GM19397 (cell line): ENCODE measurements at regions not wholly inside any gene's neighbourhood (a gene's known extent, or its start where the extent isn't known, plus 50 kb on each side); places are given as distances from the start of the nearest gene placed in this dataset.

ENCODE experiments used
- ATAC-seq: cut with Tn5 transposase; IDR thresholded peaks from one replicate; pipeline ENCODE4 v1.9.1; 2021; ENCODE audit warnings: mild to moderate bottlenecking, moderate library complexity; ENCODE audit not compliant: unreplicated experiment

DNA sequence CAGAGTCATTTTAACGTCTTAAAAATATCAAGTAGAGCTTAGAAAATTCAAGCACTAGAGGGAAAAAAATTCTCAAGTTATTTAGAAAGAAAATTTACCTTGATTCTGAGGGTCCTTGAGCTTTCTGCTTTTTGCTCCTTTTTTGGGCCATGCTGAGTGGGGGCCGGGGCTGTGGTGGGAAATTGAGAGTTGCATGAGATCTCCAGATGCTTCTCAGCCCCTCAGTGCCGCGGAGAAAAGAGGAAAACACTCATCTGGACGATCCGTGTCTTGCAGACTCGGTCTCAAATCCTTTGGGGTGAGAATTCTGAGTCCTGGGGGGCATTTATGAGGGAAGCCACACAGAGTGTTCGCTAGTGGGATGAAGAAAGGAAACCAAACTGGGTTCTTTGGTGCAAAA lies 700.8 kb downstream of the TBC1D22A start:
- no peak for ATAC-seq

DNA sequence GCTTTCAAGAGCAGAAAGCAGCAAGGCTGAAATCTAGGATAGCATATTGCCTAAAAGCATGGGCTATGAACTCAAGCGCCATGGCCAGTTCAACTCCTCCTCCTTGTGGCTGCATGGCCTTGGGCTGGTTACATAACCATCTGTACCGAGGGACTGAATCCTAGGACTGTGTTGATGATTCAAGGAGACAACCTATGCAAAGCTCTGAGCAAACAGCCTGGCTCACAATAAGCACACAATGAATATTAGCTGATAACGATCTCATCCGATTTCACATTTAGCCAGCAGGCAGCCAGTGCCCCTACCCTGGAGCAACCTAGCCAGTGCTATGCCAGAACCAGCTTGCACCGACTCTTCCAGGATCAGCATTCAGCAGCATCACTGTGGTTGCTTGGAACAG lies 698.4 kb downstream of the TBC1D22A start:
- ATAC-seq = no peak

DNA sequence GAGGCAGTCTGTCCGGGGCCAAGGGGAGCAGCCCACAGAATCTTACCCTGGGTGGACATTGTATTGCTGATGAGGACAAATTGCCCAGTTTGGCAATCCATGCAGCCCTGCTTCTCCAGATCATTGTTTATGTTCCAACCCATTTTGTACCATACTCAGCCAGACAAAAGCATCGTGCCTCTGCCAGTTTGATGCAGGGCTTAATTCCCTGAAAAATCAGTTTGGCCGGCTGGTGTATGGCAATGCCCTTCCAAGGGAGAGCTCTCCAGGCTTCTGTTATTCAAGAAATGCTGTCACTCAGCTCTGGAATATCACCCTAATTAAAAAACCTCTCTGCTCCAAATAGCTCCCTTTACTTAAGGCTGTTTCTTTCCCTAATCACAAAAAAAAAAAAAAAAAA lies 697.7 kb downstream of the TBC1D22A start:
- no peak for ATAC-seq

DNA sequence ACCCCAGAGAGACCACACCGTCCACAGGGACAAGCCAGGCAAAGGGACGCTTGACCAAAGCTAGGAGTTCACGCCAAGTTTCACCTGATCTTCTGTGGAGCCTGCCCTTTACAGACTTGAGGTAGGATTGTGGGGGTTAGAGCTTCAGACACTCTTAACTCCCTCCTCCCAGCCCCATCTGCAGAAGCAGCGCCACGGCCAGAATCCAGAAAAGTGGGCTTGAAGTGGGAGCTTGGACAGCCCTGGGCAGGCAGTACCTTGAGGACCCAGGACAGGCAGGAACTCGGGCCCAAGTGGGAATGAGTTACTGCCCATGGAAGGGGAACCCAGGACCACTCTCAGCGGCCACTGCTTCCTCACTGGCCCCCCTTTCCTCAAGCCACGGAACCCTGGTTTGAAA lies 695.9 kb downstream of the TBC1D22A start:
- ATAC-seq = no peak

DNA sequence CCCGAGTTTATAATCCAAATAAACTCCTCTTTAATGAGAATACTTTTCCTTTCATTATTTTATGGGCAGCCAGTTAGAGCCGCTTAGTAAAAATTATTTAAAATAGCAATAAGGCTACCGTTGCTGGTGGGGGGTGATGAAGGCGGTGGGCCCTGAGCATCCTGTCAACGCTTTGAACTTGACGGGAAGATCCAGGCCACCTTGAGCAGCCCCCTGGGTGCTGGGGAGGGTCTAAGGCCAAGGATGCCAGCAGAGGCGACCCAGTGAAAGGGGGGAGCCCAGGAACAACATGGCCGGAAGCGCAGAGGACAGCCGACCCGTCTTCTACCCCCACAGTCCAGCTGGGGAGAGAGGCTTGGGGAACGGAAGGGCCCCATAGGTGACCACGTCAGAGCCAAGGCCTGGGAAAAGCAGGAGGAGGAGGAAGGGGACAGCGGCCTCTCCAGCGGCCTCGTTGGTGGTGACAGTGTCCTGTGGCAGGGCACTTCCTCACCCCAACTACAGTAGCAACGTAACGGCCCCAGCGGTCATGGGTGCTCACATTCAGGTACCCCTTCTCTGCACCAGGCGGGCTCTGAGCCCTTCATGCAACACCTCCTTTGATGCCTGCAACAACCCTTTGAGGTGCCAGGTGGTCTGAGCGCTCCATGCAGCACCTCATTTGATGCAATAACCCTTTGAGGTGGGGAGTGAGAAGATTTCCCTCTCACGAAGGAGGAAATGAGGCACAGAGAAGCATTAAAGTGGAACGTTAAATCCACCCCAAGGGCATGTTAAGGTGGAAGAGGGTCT lies 695.3 kb downstream of the TBC1D22A start:
- no peak for ATAC-seq

DNA sequence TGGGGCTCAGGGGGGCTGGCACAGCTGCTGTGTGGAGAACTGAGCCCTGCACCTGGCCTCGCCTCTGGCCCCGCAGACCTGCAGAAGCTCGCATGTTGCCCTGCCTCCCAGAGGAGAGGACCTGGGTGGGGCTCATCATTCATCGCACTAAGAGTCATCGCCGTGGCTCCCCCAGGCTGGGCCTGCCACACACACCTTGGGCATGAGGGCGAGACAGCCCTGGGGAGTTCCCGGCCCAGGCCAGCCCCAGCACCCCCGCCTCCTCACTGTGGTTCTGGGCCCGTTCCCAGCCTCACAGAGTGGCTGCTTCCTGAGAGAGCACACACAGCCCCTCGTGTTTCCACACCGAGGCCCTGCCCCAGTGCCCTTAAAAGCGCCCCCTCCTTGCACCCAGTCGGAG lies 694.6 kb downstream of the TBC1D22A start:
- no peak for ATAC-seq

DNA sequence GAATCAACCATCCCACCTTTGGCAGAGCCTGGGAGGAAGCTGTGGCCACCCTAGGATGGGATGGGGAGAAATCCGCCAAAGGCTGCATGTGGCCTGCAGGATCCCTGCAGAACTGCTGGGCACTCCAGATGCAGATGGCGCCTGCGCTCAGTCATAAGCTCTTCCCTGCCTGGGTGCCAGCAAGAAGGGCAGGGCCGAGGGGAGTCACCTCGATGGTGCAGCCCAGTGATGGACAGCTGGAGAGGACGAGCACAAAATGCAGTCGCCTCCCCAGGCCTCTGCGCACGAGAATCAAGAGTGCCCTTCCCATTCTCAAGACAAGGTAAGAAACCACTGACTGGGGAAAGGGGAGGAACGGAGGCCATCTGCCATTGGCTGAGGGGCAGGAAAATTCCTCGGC lies 693.6 kb downstream of the TBC1D22A start:
- no peak for ATAC-seq

DNA sequence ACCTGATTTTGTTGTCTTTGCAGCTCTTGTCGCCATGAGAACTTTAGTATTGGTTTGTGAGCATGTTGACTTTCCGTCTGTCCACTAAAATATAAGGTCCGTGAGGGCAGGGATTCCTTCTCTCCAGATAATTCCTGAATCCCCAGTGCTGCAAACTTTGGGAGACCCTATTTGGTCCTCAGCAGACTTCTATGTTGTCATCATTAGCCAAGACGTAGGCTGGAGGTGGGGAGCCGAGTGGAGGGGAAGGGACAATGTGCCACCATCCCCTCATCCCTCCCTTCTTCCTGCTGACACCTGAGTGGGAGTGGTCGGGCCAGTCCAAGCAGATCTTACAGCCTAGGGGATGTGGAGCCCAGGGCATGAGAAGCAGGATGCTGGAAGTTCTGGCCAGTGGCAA lies 690.6 kb downstream of the TBC1D22A start:
- no peak for ATAC-seq

DNA sequence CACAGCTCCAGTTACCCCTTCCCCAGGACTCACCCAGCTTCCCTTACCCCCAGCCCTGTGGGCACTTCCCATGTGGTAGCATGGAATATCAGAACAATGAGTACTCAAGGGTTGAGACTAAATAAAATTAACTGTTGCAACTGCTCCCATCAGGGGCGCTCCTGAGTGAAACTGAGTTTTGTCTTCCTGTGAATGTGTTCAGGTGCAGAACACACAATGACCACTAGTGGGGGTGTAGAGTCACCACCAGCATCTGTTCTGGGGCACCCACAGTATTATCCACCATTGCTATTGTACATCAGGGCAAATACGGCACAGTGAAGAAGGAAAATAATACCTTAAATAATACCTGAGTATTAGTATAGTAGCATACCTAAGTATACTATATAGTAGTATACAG lies 689.7 kb downstream of the TBC1D22A start:
- no peak for ATAC-seq

DNA sequence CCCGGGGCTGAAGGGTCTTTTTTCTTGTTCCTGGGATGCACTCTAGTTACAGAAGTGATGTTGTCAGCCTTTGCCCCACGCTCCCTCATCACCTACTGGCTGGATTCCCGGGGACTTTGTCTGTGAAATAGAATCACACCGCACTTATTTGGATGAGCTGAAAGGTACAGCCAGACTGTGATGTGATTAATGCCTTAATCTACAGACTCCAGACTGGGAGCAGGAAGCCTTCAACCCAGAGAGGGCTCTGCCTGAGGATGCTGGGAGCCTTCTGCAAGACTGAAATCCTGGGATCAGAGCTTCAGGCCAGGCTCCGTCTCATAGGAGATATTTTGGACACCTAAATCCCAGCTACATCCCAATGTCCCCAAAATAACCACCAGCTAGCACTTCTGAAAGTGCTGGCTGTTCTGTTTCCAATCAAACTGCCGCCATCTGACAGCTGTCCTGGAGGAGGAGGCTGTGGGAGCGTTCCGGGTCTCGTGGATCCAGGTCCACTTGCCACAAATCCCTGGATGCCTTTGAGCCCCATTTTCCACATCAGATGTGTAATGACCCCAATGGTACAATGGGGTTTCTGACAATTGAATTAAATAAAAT lies 688.5 kb downstream of the TBC1D22A start:
- no peak for ATAC-seq

DNA sequence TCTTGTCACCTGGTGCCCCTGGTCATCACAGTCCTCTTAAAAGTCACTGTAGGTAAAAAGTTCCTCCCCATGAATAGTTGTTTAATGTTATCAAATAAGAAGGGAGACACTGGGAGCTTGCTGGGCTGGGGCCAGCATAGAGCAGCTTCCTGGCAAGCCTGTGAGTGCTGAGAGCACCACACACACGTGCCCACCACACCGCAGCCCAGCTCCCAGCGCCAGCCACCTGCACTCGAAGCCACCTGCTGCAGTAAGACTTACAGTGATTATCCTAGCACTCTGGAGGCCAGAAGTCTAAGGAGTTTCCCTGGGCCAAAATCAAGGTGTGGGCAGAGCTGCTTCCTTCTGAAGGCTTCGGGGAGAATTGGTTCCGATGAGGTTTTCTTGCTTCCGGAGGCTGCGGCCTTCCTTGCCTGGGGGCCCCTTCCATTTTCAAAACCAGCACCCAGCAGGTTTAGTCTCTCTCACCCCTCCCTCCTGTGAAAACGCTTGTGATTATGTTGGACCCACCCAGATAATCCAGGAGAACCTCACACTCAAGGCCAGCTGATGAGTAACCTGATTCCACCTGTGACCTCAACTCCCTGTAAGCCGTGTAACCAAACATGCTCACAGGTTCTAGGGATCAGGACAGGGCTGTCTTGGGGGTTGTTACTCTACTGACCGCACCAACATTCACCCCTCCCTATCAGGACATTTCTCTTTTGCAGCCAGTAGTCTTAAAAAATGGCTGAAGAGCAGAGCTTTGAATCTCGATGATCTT lies 687.2 kb downstream of the TBC1D22A start:
- ATAC-seq = no peak

DNA sequence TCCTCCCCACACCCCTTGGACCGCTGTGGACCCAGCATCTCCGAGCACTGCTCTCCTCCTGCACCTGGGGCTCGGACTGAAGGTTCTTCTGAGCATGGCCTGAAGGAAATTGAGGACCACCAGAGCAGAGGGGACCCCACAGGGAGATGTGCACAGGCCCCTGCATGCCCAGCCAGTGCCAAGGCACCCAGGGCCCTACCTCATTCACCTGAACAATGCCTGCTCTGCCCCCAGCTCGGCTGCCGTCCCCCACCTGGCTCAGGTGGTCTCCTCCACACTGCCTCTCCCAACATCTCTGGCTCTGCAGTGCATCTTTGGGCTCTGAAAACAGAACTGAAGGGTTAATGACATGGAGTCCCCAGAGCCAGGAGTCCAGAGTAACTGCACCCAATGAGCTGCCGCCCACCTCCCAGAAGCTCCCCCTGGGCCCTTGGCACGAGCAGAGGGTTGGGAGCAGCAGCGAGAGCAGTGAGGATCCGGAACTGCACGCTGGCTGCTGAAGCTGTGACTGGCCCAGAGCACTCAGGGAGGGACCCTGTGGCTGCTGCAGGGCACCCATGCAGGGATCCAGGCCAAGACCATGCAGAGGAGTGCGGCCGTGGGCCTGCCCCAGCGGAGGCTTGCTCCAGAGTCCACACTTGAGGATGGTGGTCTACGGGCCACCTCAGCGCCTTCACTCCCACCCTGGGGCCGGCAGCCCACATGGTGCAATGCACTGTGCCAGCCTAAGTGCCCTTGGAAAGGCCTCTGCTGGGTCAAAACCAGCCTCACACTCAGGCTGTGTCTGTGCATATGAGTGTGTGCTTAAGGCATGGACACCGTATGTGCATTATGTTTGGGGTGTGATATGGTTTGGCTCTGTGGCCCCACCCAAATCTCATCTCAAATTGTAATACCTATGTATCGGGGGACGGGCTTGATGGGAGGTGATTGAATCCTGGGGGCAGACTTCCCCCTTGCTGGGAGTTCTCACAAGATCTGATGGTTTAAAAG lies 686.1 kb downstream of the TBC1D22A start:
- ATAC-seq = no peak

DNA sequence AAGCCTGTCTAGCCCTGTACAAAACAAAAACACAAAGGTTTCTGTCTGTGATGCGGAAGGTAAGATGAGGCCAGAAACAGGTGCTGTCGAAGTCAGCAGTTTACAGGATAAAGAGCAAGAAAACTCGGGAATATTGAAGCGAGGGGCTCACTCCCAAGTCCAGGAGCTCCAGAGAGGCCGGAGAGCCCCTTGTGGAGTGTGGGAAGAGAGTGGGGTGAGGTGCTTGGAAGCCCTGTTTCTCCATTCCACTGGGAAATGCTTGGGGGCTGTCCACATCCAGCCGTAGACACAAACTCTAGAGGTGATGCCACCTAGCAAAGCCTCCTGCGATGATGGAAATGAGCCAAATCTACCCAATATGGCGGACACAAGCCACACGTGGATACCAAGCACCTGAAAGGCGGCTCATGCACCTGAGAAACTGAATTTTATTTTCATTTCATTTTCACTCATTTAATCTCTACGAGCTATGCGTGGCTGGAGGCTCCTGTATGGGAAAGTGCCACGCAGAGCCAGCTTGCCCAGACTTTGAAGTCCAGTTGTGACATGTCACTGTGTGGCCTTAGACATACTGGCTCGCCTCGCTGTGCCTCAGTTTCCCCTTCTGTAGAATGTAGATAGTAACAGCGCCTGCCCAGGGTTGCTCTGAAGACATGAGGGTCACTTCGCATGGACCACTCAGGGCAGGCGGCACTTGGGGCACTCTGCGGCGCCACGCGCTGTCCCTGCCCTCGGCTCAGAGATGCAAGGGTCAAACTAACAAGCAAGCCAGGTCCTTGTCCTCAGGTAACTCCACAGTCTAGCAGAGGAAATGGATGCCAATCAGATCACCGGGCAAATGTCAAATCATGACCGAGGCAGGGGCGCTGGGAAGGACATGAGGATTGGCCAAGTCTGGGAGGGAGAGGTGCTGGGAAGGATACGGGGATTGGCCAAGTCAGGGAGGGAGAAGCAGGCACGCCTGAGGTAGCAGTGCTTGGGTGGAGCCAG lies 684.7 kb downstream of the TBC1D22A start:
- ATAC-seq = no peak

DNA sequence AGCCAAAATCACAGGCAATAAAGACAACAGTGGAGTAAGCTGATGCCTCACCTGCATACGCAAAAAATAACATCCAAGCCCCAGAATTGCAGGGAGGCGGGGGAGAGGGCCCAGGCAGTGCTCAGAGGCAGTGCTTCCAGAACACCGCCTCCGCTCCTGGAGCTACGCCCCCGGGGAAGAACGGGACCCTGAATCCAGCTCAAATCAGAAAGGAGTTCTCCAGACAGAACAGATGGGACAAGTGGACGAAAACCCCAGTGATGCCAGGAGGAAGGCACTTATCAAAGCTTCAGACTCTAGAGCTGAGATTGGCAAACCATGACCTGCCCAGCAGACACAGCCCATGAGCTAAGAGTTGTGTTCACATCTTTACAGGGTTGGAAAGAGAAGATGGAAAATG lies 683.9 kb downstream of the TBC1D22A start:
- no peak for ATAC-seq

DNA sequence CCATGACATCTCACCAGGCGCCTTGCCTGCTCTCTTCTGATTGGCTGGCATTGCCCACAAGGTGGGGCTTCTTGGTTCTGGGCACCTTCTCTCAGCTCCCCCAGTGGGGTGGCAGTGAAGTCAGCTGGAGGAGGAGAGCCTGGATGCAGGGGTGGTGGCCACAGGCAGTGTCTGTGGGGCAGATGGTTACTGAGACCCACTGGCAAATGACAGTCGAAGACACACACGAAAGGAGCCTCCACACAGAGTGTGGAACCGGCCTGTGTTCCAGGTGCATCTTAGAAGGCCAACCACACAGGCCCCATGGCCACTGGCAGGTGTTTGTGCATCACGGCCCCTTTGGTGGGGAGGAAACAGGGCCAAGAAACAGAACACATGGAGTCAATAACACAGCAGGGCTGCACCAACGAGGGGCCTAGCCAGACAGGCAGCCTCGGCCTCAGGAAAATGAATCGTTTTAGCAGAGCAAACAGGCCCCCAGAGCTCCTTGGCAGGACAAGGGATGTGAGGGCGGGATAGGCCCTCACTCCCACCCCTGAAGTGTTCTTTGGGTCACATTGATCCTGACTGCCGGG lies 683.4 kb downstream of the TBC1D22A start:
- ATAC-seq = no peak

DNA sequence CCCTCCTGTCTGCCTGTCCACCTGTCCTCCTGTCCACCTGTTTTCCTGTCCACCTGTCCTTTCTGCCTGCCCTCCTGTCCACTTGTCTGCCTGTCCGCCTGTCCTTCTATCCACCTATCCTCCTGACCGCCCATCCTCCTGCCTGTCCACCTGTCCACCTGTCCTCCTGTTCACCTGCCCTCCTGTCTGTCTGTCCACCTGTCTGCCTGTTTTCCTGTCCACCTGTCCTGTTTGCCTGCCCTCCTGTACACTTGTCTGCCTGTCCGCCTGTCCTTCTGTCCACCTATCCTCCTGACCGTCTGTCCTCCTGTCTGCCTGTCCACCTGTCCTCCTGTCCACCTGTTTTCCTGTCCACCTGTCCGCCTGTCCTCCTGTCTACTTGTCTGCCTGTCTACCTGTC lies 682.8 kb downstream of the TBC1D22A start:
- ATAC-seq = no peak

DNA sequence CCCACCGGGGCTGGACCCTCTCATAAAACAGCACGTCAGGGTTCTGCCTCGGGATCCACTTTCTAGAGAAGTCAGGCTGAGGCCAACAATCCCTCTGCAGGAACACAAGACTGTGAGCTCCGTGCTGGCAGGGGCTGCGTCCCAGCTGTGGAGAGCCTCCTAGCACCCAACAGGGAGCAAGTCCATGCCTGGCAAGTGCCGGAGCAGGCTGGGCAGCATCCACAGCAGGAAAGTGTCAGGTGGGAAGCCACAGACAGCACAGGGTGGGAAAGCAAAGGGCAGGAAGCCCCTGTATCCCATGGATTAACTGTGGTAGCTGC lies 682.3 kb downstream of the TBC1D22A start:
- no peak for ATAC-seq

DNA sequence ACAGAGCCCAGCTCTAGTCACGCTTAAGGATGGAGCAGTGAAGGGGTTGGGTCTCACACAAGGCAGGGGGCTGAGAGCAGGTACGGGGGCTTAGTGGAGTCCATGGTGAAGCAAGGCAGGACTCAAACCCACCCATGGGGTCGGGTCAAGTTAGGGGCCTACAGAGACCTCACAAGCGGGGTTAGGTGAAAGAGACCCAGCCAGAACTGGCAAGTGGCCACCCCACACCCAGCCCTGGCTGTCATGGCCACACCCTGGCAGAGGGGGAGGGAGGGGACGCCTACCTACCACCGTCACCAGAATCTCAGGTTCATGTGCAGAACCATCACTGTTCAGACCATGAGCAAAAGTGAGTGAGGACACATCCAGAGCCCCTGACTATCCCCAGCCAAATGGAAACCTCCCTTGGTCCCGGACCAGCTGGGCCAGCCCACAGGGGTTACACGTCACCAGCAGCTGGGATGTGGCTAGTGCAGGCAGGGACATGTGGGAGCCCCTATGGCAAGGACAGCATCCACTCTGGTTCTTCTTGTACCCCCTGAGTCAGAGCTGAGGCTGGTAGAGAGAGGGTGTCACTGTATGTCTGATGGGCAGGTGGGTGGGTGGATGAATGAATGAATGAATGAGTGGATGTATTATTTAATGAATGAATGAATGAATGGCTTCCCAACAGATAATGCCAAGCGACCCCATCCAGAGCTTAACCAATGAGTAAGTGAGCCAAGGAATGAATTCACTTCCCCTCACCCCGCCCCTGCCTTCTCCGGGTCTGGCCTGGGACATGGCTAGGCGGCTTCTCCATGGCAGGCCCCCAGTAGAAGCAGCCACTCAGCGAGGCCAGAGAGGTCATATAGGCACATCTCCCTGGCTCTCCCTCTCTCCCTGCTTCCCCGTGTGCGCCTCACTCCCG lies 681.6 kb downstream of the TBC1D22A start:
- no peak for ATAC-seq
